Astrocyte (in vitro differentiated cells and primary cell): ENCODE measurements at regions not wholly inside any gene's neighbourhood (a gene's known extent, or its start where the extent isn't known, plus 50 kb on each side); places are given as distances from the start of the nearest gene placed in this dataset.

ENCODE experiments used
- EZH2 ChIP-seq: IDR thresholded peaks from 2 replicates; pipeline ENCODE4 v1.6.1; 2012; ENCODE audit warnings: mild to moderate bottlenecking, low read length, inconsistent platforms; ENCODE audit not compliant: insufficient read depth
- TF ChIP-seq, protein P1 (sequence below): IDR thresholded peaks from 2 replicates; pipeline ENCODE4 v1.5.1; 2011; ENCODE audit warnings: low read depth, mild to moderate bottlenecking, inconsistent platforms, low read length, moderate library complexity; ENCODE audit not compliant: insufficient read depth

DNA sequence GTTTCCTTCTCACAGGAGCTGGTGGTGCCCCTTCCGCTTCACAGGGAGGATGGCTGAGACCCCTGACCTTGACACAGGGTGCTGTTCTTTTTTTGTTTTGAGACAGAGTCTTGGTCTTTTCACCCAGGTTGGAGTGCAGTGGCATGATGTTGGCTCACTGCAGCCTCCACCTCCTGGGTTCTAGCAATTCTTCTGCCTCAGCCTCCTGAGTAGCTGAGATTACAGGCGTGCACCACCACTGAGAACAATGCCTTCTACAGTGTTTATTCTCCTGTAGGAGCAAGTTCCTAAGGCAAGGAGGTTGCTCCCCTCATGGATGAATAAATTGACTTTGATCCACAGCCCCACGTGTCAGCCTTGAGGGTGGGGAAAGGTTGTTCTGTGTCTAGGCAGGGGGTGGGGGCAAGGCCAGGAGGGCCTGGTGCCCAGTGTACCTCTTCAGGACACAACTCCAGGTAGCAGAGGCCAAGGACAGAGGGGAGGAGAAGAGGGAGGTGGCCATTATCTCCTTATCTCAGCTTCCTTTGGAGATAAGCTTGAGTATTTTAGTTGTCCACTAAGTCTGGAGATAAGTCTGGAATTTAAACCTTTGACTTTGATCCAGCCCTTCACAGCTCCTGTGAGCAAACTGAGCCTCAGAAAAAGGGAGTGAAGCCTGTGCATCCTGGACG lies 159.4 kb downstream of the SEC14L1 start:
- TF ChIP-seq, protein P1, sequence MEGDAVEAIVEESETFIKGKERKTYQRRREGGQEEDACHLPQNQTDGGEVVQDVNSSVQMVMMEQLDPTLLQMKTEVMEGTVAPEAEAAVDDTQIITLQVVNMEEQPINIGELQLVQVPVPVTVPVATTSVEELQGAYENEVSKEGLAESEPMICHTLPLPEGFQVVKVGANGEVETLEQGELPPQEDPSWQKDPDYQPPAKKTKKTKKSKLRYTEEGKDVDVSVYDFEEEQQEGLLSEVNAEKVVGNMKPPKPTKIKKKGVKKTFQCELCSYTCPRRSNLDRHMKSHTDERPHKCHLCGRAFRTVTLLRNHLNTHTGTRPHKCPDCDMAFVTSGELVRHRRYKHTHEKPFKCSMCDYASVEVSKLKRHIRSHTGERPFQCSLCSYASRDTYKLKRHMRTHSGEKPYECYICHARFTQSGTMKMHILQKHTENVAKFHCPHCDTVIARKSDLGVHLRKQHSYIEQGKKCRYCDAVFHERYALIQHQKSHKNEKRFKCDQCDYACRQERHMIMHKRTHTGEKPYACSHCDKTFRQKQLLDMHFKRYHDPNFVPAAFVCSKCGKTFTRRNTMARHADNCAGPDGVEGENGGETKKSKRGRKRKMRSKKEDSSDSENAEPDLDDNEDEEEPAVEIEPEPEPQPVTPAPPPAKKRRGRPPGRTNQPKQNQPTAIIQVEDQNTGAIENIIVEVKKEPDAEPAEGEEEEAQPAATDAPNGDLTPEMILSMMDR: no peak
- TF ChIP-seq EZH2: no peak
